ENCODE measurements at regions not wholly inside any gene's neighbourhood (a gene's known extent, or its start where the extent isn't known, plus 50 kb on each side); places are given as distances from the start of the nearest gene placed in this dataset.
A peak's percentile ranks its signal among the peaks of the same experiment; 100 is the strongest.

- H3K4me3 ChIP-seq (ENCODE audit: low read depth, low read length), result no peak overlapping the region
- no peak for TF ChIP-seq CTCF (IDR thresholded peaks at IDR 0.05; ENCODE audit: insufficient read depth, low read length)
- DNase-seq (ENCODE audit: low read depth), result no peak
Measured at GRCh38 chr11:44509296-44509695, 56.2 kb upstream of the CD82 start.

- TF ChIP-seq CTCF (IDR thresholded peaks at IDR 0.05; ENCODE audit: insufficient read depth, low read length), result no peak
- H3K4me3 ChIP-seq (ENCODE audit: low read depth, low read length), result no peak overlapping the region
- no peak for DNase-seq (ENCODE audit: low read depth)
Measured at GRCh38 chr11:44510372-44510771, 55.1 kb upstream of the CD82 start.

- H3K4me3 ChIP-seq (ENCODE audit: low read depth, low read length), result no peak overlapping the region
- TF ChIP-seq CTCF (IDR thresholded peaks at IDR 0.05; ENCODE audit: insufficient read depth, low read length), result no peak
- no peak for DNase-seq (ENCODE audit: low read depth)
Measured at GRCh38 chr11:44512818-44513217, 52.6 kb upstream of the CD82 start.

GRCh38 chr11:44515048-44515447 lies 50.4 kb upstream of the CD82 start:
- TF ChIP-seq CTCF (IDR thresholded peaks at IDR 0.05; ENCODE audit: insufficient read depth, low read length), result no peak
- peak; percentile 12 for DNase-seq (ENCODE audit: low read depth)
- H3K4me3 ChIP-seq (ENCODE audit: low read depth, low read length), result no peak overlapping the region

Data from fibroblast of the aortic adventitia (primary cell).